HG03469 (cell line): ENCODE measurements at regions not wholly inside any gene's neighbourhood (a gene's known extent, or its start where the extent isn't known, plus 50 kb on each side); places are given as distances from the start of the nearest gene placed in this dataset.
"Not testable (repeated sequence)": the region's sequence is repeated elsewhere in the genome, so short reads cannot be mapped to it uniquely, and the experiment has no call there.

ENCODE experiments used
- ATAC-seq: cut with Tn5 transposase; IDR thresholded peaks from one replicate; pipeline ENCODE4 v1.9.1; 2021; ENCODE audit warnings: mild to moderate bottlenecking, moderate library complexity, moderate number of reproducible peaks; ENCODE audit not compliant: unreplicated experiment

GRCh38 chr3:110436209-110436608 is 635.4 kb upstream of the NECTIN3 start:
- no peak for ATAC-seq

GRCh38 chr3:110440066-110440653 is 631.5 kb upstream of the NECTIN3 start:
- not testable (repeated sequence) for ATAC-seq

- no peak for ATAC-seq
These were observed 617.5 kb upstream of the NECTIN3 start for GRCh38 chr3:110454066-110454465.

GRCh38 chr3:110456001-110456400 is 615.6 kb upstream of the NECTIN3 start:
- ATAC-seq = no peak

GRCh38 chr3:110456438-110457138 is 615.0 kb upstream of the NECTIN3 start:
- ATAC-seq = no peak

GRCh38 chr3:110457508-110457907 is 614.1 kb upstream of the NECTIN3 start:
- no peak for ATAC-seq

- ATAC-seq = no peak
These were observed 612.6 kb upstream of the NECTIN3 start for GRCh38 chr3:110459021-110459420.

- no peak for ATAC-seq
These were observed 601.3 kb upstream of the NECTIN3 start for GRCh38 chr3:110470310-110470709.

- ATAC-seq = no peak
These were observed 598.2 kb upstream of the NECTIN3 start for GRCh38 chr3:110473405-110473804.

- no peak for ATAC-seq
These were observed 597.2 kb upstream of the NECTIN3 start for GRCh38 chr3:110474397-110474796.

GRCh38 chr3:110478377-110479054 is 593.1 kb upstream of the NECTIN3 start:
- ATAC-seq = no peak

GRCh38 chr3:110479731-110480130 is 591.9 kb upstream of the NECTIN3 start:
- no peak for ATAC-seq

GRCh38 chr3:110485389-110485788 is 586.2 kb upstream of the NECTIN3 start:
- no peak for ATAC-seq

- ATAC-seq = no peak
These were observed 583.8 kb upstream of the NECTIN3 start for GRCh38 chr3:110487840-110488239.

- no peak for ATAC-seq
These were observed 580.2 kb upstream of the NECTIN3 start for GRCh38 chr3:110491413-110491812.

GRCh38 chr3:110492876-110493275 is 578.7 kb upstream of the NECTIN3 start:
- ATAC-seq = no peak

- ATAC-seq = no peak
These were observed 578.1 kb upstream of the NECTIN3 start for GRCh38 chr3:110493438-110494092.

- ATAC-seq = no peak
These were observed 577.5 kb upstream of the NECTIN3 start for GRCh38 chr3:110494093-110494490.

- ATAC-seq = no peak
These were observed 576.9 kb upstream of the NECTIN3 start for GRCh38 chr3:110494728-110495127.

- ATAC-seq = no peak
These were observed 576.3 kb upstream of the NECTIN3 start for GRCh38 chr3:110495201-110495927.

GRCh38 chr3:110504401-110504800 is 567.2 kb upstream of the NECTIN3 start:
- ATAC-seq = no peak
